Activated CD4-positive, alpha-beta T cell treated with anti-CD3 and anti-CD28 coated beads, Interleukin-10, Interleukin-2, amounts not matched to agents 100 ng/mL and 50 ng/mL, durations not matched to agents 16 hours and 8 hours (primary cell): ENCODE measurements at regions not wholly inside any gene's neighbourhood (a gene's known extent, or its start where the extent isn't known, plus 50 kb on each side); places are given as distances from the start of the nearest gene placed in this dataset.

Source experiments
- DNase-seq: peaks from one replicate; pipeline ENCODE4 v3.0.0-alpha.2; 2020

- no peak for DNase-seq
Measured at GRCh38 chr21:43348170-43348766, 78.7 kb downstream of the SIK1 start.

DNA sequence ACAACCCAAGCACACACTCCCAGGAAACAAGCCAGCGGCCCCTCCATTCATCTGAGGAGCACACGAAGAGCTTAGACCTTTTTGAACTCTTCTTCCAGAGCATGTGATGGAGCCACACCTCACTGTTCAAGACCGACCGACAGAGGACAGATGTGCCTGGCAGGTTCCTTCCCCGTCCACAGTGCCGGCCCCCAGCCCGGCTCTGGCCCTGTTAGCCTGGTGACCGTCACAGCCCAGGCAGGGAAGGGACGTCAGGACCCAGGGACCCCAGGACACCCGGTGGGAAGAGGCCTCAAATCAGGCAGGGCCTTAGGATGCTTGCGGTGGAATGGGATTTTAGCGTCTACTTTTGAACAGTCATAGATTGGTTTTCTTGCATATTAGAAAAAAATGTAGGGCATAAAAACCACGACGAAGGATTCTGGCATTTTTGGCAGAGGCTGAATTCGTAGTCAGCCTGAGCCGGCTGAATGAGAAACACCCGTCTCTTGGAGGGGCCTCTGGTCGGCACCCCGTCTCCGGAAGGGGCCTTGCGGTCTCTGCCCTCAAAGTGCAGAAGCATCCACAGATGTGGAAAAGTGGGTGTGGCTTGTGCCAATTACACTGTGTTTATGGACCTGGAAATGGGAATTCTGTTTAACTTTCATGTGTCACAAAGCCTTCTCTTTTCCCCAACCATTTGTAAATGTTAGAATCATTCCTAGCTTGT lies 79.3 kb downstream of the SIK1 start:
- DNase-seq: no peak

GRCh38 chr21:43346551-43346950 lies 80.4 kb downstream of the SIK1 start:
- DNase-seq: no peak

DNA sequence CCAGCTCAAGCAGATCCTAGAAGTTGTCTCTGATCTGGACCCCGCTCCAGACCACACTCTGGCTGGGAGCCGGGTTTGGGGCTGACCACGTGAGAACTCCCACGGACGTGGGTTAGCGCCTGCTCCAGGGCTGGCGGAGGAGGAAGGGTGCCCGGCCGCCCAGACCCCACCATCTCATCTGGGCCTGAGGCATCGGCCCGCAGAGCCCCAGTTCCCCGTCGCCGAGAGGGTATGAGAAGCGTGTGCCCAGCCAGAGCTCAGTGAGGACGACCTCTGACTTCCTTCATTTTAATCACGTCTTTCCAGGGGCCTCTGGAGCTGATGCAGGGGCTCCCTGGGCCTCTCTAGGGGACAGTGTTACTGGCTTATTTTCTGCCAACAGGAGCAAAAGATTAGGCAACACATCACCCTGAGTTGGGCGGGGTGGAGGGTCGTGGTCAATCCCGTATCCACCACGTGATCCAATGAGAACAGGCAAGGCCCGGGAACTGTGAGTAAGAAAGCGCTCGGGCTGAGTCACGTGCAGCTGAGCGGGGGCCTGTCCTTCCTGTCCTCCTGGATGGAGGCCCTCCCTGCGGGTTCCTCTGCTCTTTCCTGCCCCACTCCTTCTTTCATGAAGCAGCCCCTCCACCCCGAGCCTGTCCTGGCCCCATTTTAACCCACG lies 81.1 kb downstream of the SIK1 start:
- DNase-seq: peak; percentile 53

- no peak for DNase-seq
Measured at GRCh38 chr21:43345046-43345745, 81.7 kb downstream of the SIK1 start.

DNA sequence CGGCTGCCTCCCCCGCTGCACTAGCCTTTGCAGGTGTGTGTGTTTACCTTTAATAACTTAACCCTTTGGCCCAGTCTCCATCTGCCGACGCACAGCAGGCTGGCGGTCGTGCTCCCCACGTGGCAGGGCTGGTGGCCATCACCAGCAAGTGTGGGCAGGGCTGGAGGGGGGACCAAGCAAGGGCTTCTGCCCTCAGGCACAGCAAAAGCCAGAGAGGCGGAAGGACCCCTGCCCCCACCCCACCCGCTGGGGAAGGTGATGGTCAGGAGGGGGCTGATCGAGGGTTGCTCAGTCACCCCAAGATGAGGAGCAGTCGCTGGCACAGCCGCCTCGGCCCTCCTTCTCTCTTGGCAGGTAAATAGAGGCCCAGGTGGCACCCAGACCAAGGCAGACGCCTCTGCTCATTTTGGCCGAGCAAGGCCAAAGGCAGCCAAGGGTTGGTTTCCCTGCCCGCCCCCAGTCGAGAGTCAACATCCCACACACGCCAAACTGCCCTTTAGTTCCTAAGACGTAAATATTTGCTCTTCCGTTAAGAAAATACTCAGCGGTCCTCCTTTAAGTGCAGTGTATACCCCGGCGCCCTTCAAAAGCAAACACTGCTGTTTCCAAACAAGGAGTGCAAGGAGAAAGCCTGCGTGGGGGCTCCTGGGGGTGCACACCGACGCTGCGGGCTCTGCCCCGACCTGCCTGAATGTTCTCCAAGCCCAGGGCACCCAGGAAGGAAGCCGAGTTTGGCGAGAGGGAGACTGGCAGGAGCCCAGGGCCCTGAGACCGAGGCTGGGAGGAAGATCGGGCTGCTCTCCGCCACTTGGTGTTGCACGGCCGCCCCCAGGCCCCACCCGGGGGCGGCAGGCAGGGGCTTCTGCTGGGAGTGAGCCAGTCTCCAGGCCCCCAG lies 82.7 kb downstream of the SIK1 start:
- no peak for DNase-seq

DNA sequence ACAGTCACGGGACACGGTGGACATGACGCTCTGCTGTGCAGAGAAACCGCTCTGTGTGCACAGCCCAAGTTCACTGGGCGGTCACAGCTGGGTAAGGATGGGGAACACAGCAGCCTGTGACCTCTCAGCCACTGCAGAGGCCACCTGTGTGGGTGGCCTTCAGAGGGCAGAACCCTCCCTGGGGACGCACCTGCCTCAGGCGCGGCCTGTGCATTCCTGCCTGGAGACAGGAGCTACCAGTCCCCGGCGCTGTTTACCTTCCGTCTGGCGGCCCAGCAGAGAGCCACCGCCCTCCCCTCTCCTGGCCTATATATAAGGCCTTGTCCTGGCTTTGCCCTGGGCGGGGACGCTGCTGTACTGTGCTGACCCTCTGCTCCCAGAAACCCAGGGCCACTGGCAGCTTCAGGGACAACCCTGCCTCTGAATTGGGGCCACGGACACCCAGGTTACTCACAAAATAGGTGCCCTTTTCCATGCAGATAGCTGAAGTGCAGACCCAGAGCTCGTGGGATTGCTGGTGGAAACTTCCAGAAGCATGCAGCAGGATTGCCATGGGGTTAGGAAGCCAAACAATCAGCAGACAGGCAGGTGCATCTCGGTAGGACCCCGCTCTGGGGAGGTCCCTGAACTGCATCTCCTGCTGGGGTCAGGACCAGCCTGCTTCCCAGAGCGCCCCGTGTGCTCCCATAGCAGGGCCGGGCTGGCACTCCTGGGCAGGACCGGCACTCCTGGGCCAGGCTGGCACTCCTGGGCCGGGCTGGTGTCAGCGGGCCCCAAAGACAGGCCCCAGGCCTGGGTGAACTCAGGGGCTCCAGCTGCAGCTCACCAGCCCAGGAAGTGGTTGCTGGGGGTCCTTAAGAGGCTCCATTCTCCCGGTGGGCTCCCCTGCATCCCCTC lies 83.6 kb downstream of the SIK1 start:
- no peak for DNase-seq

GRCh38 chr21:43342301-43342881 lies 84.5 kb downstream of the SIK1 start:
- DNase-seq: no peak

DNA sequence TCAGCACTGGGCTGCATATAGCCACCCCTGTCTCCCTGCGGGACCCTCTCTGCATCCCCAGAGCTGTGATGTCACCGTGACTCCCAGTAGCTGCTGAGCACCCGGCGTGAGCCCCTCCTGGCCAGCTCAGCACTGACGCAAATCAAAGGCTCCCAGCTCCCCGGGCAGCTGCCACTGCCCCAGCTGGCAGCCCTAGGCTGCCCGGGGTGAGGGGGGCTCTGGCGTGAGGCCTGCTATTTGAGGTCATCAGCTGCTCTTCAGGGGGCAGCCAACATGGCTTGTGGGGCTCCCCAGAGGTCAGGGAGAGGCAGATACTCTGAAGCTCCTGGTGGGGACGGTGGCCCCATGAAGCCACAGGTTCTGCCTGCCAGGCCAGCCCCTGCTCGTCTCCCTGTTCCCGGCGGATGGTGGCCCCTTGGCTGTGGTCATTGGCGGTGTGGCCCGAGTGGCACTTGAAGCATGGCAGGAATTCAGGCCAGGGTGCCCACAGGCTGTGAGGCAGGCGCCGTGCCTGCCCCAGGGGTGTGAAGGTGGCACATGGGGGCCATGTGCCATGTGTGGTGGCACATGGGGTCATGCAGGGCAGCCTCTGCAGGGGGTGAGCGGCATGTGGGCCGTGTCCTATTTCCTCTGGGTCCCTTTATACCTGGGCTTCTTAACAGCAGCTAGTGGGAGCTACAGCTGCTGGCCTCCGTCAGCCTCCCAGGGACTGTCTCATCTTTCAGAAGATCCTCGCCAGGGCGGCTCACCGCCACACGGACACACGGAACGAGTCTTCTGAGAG lies 85.4 kb downstream of the SIK1 start:
- no peak for DNase-seq

DNA sequence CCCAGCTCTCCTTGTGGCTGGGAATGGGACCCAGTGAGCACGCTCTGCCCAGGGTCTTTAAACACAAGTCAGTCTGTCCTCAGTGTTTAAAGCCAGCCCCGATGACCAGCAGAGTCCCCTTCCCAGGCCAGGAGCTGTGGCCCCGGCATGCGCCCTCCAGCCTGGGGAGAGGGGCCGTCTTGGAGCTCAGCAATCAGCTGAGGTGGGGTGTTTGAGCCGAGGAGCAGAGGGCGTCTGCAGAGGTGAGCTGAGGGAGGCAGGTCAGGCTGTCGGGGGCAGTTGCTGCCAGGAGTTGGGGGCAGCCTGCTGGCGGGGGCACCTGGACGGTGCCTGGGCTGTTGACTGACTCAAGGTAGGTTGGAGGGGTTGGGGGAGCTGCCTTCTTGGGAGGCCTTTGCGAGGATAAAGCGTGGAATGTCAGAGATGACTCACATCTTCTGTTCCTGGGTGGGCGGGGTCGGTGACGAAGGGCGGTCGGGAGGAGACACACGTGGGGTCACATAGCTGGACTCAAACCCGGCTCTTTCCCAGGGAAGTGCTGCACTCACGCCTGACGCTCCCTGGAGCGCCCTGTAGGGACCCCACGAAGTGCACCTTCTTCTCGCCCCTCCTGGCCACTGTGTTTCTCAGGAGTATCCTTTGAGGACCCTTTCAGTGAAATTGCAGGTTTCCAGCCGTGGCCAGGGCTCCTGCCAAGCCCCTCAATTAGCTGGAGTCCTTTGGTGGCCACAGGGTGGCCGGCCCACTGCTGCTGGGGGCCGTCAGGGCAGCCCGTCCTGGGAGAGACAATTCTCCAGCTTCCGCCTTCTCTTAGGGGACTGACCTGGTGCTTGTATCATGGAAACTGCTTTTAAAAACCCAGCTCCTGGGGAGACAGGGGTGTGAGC lies 86.2 kb downstream of the SIK1 start:
- DNase-seq: no peak

GRCh38 chr21:43339668-43340067 lies 87.3 kb downstream of the SIK1 start:
- DNase-seq: no peak

DNA sequence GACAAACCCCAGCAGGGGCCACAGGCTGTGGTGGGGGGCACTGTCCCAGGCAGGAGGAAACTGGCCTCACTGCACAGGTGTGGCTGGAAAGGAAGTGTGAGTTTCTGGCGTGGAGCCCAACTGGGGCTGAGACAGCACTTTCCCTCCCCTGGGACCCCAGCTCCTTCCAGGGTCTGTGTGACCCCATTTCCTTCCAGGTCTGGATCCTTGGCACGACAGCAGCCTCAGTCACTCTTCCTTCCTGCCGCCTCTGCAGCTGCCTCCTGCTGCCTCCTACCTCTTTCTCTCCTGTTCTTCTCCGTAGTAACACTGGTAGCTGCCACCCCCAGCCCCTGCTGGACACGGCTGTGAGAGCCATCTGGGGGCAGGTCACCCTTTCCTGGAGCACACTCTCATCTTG lies 88.0 kb downstream of the SIK1 start:
- no peak for DNase-seq

DNA sequence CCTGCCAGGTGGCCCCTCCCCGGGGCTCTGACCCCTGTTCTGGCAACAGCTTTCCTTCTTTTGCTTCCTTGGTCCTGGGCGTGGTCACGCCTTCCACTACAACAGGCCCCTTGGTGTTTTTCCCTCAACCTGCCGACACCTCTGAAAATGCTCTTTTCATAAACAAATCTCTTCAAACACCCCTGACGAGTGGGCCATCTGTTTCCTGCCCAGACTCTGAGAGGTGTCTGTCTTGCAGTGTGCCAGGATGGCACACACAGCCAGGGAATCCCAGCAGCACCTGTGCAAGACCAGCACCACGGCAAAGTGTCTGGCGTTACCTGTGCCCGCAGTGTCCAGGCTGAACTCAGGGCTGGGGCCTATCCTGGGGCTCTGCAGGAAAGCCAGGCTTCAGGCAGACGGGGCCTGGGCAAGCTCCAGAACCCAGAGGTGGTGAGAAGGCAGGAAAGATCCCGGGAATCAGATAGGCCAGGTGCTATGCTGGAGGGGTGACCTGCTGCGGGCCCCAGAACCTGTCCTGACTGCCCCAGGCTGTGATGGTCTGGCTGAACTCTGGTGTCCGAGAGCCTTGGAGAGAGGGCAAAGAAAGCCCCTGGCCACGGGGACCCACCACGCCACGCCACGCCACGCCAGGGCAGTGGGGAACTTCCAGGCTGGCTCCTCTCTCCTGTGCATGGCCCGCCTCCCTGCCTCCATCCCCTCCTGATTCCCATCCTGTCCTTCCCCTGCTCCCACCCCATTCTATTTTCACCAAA lies 88.9 kb downstream of the SIK1 start:
- DNase-seq: no peak

DNA sequence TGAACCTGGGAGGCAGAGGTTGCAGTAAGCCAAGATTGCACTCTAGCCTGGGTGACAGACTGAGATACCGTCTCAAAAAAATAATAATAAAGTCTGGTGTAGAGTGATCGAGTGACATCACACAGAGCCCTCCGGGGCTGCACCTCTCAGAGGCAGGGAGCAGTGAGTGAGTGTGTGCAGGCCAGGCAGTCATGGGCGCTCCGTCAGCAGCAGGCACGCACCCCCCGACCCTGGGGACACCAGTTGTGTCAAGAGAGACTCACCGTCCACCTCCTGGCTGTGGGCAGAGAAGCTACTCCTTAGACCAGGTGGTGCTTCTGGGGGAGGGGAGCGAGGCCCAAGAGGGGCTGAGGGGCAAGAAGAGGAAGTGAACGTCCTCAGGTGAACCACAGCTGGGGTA lies 91.8 kb downstream of the SIK1 start:
- DNase-seq: no peak

DNA sequence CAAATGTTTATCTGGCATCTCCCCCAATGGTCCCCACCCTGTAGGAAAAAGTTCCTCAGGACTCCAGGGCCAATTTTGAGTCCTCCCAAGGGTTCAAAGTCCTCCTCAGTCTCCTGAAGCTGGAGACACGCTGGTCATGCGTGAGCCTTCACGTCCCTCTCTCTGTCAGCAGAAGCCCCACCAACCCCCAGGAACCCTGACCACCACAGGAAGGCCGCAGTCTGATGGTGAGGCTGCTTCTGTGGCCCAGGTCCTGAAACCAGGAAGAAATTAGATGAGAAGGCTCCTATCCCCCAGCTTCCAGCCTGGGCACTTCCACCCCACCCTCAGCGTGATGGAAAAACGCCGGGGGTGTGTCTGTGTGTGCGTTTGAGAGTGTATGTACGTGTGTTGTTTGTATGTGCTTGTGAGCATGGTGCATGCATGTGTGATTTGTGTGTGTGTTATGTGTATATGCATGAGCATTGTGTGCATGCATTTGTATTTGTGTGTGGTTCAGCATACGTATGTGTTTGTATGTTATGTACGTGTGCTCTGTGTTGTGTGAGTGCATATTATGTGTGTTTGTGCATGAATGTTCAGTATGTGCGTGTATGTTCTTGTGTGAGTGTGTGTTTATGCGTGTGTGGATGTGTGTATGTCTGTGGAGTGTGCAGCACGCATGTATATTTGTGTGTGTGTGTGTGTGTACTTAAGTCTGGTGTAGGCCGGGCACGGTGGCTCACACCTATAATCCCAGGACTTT lies 92.5 kb downstream of the SIK1 start:
- no peak for DNase-seq

GRCh38 chr21:43333298-43334062 lies 93.5 kb downstream of the SIK1 start:
- no peak for DNase-seq

DNA sequence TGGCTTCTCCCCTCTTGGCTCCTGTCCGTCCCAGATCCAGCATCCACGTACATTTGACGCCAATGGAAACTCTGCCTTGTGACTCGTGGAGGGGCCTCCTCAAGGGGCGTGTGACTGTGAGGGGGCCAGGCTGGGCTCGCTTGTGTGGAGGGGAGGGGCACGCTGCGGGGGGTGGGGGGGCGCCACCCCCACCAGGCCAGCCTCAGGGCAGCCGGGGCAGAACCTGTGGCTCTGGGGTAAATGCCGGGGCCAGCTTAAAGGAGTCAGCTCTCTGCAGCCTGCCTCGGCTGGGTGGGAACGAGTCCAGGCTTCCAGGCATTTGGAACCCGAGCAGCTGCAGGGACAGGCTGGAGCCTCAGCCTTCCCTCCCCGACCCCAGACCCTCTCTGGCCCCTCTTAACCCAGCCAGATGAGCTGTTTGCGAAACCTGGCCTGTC lies 94.1 kb downstream of the SIK1 start:
- DNase-seq: no peak
